HG03159 (cell line): ENCODE measurements at regions not wholly inside any gene's neighbourhood (a gene's known extent, or its start where the extent isn't known, plus 50 kb on each side); places are given as distances from the start of the nearest gene placed in this dataset.

ENCODE experiments used
- ATAC-seq: cut with Tn5 transposase; IDR thresholded peaks from one replicate; pipeline ENCODE4 v1.9.1; 2021; ENCODE audit warnings: mild to moderate bottlenecking, moderate library complexity; ENCODE audit not compliant: unreplicated experiment

DNA sequence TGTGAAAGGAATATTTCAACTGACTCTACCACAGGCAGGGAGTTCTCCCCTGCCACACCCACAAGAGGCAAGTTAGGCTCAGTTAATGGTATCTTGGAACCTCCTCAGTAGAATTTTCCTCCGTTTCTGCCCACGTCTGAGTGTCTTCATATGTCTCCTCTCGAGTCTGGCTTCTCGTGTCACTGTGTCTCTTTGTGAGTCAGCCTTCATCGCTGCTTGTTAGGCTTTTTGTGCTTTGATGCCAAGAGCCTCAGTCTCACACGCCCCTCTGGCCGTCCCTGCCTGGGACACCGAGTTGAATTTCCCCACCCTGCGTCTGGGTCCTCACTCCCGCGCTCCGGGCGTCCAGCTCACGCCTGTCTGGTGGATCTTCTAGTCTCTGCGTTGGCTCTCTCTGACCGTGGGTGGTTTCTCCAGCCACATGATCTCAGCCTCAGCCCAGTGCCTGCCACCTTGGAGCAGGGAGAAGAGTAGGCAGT lies 125.7 kb upstream of the GADD45A start:
- no peak for ATAC-seq

DNA sequence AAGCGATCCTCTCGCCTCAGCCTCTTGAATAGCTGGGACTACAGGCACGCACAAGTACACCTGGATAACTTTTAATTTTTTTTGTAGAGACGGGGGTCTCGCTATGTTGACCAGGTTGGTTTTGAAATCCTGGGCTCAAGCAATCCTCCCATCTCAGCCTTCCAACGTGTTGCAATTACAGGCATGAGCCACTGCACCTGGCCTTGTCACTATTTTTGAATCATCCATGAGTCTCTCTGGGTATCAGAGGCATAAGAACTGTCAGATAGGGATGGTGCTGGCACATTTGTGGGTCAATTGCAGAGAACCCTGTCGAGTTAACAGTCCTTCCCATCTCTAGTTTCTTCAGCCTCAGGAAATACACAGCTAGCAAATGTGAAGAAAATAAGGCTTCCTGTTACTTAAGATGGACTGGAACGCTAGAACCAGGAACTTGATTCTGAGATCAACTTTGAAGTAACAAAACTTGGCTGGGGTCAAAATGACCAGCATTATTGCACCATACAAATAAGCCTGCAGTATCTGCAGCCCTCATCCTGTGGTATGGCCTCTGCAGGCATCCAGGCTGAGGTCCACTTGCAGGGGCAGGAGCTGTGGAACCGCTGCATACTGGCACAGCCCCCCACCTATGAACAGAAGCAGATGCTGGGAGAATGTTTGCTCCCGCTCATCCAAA lies 124.3 kb upstream of the GADD45A start:
- no peak for ATAC-seq

DNA sequence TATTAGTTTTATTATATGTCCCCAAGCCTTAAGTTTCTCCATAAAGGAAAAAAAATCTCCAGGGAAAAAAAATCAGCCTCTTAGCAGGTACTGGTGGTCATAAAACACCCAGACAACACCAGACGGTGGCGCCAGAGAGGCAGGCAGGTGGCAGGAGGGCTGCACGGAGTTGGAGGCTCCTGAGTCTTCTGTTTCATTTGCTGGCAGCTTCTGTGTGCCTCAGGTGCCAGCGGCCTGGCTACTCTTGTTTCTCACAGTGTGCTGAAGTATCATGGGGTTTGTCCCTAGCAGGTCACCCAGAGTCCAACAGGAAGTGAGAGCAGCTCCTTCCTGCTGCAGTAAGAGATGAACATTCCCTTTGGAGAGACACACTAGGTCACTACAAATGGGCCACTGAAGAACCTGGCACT lies 123.3 kb upstream of the GADD45A start:
- peak; percentile 93 for ATAC-seq

DNA sequence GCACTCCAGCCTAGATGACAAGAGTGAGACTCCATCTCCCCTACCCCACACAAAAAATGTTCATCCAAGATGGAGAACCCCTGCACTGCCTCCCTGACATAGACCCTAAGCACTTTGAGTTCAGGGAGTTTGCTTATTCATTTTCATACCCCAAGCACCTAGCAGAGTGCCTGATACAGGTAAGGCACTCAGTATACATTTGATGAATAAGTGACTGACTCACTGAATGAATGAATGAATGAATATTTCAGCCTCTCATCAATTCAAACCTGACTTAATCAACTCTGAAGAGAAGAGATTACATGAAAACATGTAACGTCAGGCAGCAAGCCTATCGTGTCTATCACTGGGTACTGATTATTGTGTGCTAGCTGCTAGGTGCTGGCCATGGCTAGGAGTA lies 121.3 kb upstream of the GADD45A start:
- no peak for ATAC-seq

DNA sequence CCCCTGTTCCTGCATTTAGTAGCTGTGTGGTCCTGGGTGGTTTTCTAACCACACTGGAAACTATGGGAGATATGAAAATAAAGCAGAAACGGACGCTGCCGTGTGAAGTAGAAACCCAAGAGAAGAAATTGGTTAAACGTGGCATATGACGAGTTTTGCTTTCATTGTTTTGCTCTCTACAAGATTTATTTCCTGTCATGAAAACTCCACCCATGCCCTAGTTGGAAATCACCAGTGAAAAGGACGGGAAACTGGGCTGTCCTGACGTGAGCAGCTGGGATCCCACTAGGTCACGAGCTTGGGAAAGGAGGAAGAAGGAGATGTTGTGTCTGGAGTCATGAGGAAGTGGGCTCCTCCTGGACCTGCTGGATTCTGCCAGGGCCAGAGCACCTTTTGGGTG lies 120.8 kb upstream of the GADD45A start:
- no peak for ATAC-seq

GRCh38 chr1:67566803-67567377 lies 118.1 kb upstream of the GADD45A start:
- ATAC-seq: no peak

DNA sequence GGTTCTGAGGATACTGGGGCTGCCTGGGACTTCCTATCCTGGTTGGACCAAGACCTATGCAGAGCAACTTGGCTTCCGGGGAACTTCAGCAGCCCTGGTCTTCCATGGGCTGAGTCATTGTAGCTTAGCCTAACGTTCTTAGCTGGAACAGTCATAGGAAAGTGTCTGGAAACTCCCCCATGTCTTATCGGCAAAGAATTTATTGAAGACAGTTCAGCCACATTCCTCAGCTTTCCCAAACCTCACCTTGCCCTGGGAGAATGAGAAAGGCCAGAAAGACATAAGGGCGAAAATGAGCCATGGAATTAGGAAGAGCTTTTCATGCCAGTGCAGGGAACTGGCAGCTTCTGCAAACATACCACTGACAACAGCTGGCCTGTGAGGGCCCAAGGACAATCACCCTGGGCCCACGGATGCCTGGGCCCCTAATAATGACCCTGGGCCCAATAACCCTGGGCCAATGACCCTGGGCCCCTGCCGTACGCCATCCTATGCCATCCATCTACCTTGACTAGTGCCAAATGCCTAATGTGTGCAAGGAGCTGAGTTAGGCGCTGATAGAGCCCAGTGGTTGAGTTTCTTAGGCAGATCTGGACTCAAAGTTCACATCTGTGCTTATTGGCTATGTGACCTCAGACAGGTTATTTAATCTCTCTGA lies 114.4 kb upstream of the GADD45A start:
- ATAC-seq: no peak

DNA sequence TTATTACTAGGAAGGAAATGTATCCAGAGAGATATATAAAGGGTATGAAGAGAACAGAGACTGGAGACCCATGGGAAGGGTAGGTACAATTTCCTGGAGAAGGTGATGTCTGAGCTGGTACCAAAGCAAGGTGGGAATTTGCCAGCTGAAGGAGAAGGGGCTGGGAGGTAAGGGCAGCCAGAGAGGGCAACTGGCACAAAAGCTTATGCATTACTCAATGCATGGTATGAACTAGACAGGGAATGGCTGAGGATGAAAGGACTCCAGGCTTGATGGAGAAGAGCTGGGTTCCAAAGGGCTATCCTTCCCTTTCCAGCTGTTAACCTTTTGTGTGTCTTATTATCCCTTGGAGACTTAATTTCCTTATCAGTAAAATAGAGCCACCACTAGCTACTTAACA lies 113.6 kb upstream of the GADD45A start:
- no peak for ATAC-seq

GRCh38 chr1:67571901-67572593 lies 113.0 kb upstream of the GADD45A start:
- no peak for ATAC-seq

DNA sequence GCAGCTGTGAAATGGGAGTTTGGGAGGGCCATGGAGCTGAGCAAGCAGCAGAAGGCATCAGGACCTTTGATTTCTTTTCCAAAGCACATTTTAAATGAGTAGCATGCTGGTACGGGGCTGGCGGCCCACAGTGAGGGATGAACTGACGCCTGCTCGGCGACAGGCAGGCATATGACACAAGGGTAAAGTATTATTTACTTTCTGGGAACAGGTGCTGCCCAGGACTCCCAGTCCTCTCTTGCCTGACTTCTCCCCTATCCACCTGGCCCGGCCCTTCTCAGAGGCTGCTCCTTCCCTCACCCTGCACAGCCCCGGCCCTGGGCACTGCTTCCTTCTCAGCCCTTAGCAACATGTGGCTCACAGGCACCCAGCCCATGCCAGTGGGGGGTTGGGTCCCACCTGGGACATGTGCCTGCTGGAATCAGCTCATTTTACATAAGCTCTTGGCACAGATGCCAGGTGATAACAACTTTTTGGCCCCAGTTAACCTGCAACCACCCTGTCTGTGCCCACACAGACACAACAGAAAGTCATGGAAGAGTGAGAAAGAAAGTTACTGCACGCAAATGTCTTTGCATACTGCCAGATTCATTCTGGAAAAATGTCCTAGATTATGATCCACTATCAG lies 112.3 kb upstream of the GADD45A start:
- no peak for ATAC-seq

DNA sequence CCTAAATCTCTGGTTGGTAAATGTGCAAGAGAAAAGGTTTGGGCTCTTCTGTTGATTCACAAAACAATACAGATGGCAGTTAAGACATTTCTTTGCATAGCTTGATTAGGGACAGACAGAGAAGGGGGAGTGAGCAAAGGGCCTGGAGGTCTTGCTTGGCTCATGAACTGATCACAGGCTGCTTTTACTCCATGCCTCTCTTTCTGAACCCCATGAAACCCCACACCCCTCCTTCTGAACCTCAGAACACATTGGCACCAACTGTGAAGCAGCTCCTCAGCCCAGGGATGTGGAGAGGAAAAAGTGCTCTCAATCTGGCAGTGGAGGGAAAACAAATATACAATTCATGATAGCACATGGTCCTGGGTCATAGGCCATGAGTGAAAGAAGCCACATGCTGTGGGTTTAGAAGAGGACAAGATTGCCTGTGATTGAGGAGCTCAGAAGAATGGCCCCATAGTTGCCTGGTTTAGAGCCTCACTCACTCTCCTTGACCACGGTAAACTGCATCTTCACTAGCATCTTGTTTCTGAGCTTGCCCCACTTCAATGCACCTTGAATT lies 111.6 kb upstream of the GADD45A start:
- no peak for ATAC-seq

DNA sequence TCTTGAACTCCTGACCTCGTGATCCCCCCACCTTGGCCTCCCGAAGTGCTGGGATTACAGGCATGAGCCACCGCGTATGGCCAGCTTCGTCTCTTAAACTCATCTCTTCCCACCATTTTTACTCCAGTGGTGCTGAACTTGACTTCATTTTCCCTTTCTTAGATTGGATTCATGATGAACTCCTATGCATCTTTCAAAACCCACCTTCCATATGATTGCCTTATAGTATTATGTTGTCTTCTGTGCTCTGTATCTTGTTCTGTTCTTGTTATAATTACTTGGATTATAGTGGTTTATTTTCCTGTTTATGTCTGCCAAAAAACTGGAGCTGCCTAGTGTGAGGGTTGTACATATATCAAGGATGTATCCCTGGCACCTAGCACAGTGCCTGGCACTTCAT lies 110.8 kb upstream of the GADD45A start:
- ATAC-seq: no peak

- no peak for ATAC-seq
These were observed 109.1 kb upstream of the GADD45A start for GRCh38 chr1:67575861-67576260.

GRCh38 chr1:67576474-67576873 lies 108.5 kb upstream of the GADD45A start:
- ATAC-seq: no peak

GRCh38 chr1:67577646-67578045 lies 107.4 kb upstream of the GADD45A start:
- ATAC-seq: no peak

DNA sequence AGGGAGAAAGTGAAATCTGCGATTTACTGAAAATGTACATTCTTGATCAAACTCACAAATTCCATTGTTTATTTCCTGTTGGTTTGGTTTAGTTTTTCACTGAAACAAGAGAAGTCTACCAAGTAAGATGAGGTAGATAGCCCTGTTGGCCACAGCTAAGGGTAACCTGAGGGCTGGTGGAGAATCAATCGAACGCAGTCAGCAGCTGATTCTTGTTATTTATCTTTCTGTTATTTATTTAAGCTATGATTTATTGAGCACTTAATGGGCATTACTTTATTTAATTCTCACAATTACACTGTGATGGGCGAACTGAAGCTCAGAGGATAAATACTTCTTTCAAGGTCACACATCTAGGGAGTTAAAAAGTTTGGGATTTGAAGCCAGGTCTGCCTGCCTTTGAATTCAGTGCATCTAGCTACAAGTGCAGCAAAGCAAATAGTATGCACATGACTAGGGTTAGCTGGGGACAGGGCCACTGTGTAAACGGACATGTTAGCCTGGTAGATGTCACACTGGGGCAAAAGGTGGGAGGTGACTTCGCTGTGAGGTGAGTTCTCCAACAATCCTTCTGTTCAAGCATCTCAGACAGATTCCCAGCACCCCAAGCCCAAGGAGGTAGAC lies 106.5 kb upstream of the GADD45A start:
- no peak for ATAC-seq

DNA sequence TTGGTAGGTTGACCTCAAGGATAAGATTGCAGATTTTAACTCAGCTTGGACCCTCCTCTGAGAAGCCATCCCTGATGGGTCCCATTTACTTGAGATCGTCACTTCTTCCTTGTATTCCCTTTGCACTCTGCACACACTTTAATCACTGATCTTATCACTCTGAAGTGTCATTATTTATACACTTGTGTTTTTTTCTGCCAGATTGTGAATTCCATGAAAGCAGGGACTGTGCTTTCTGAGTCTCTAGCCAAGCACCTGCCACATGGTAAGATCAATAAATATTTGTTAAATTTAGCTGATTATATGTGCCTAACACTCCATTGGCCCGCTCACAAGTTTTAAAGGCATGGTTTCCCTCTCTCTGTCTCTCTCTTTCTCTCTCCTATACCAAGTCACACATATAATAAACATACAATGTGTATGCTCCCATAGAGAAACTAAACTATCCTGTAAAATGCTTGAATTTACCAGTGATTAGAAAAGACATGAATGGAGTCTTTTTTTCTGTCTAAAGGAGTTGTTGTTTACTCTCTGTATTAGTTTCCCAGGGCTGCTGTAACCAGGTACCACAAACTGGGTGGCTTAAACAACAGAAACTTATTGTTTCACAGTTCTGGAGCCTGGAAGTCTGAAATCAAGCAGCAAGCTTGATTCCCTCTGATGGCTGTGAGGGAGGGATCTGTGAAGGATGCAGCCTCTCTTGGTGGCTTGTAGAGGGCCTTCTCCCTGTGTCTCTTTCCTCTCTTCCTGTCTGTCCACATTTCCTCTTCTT lies 105.2 kb upstream of the GADD45A start:
- ATAC-seq: no peak

DNA sequence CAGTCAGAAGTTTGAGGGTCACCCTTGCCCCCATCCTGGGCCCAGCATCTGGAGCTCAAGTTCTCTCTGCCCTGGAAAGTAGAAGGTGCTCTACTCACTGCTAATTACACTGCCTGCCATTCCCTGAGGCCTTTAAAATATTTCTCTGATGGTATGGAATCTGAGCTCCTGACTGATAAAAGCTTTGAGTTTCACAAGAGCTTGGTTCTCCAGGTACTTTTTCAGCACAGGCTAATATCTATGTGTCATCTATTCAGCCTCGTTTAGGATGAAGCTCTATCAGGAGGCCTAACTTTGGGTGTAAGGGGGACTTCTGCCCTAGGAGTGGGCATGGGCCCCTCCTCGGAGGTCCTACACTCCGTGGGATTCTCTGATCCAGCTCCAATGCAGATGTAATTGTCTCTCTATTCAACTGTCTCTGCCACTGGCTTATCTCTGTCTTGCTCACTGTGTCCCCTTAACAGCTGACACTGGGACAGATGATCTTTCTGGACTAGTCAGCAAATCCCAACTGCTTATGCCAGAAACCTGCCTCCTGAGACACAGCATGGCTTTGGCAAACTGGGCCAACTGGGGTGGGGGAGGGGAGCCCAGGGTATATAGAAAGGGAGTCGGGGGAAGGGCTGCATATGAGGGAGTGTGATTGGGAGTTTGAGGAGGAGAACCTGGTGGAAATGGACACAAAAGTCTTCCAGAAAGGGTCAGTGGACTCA lies 104.2 kb upstream of the GADD45A start:
- ATAC-seq: no peak
